T-helper 1 cell treated with Interleukin-12 subunit alpha and Interleukin-12 subunit beta and Interleukin-4 antibody, amounts not matched to agents 30 ng/mL and 1 ng/mL, for 36 hours (primary cell): ENCODE measurements at regions not wholly inside any gene's neighbourhood (a gene's known extent, or its start where the extent isn't known, plus 50 kb on each side); places are given as distances from the start of the nearest gene placed in this dataset.

ENCODE experiments used
- intact Hi-C: fragments of 100-400 bp; cut with micrococcal nuclease; formaldehyde crosslinking; loops from one replicate; pipeline ENCODE4 v1.15.1; 2024

DNA sequence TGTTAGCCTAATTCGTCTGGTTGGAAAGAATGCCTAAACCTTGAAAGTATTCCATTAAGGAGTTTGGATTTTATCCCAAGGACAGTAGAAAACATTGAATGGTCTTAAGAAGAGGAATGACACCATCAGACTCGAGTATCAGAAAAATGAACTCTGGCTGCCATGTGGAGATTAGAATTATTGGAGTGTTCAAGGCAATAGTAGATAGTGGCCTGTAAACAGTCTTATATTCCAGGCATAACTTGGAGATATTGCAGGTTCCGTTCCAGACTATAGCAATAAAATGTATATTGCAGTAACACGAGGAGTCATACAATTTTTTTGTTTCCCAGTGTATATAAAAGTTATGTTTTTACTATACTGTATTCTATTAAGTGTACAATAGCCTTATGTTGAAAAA is 130.9 kb downstream of the GDAP2 start:
- intact Hi-C loops, result no loop called here

GRCh38 chr1:117802531-117803257 is 126.7 kb downstream of the GDAP2 start:
- intact Hi-C loops, result no loop called here

GRCh38 chr1:117803318-117803717 is 126.1 kb downstream of the GDAP2 start:
- intact Hi-C loops, result no loop called here

GRCh38 chr1:117809764-117810163 is 119.7 kb downstream of the GDAP2 start:
- intact Hi-C loops, result no loop called here

GRCh38 chr1:117810553-117810952 is 118.9 kb downstream of the GDAP2 start:
- intact Hi-C loops, result no loop called here

- intact Hi-C loops, result no loop called here
These were observed 116.4 kb downstream of the GDAP2 start for GRCh38 chr1:117812869-117813511.
